K562 (cell line): ENCODE measurements at regions not wholly inside any gene's neighbourhood (a gene's known extent, or its start where the extent isn't known, plus 50 kb on each side); places are given as distances from the start of the nearest gene placed in this dataset.

Experiments used
- ATAC-seq: fragments of 200-7000 bp; cut with Tn5 transposase; 3 replicates; pipeline ENCODE4 v1.9.1; 2020; ENCODE audit warnings: moderate library complexity
- BruUV-seq: library from RNA; stranded (reverse); fragments of 400-500 nt; replicated peaks from 2 replicates; lab custom pipeline; 2021; lab: Mats Ljungman, UMichigan
- CTCF ChIA-PET: fragments of 300-600 bp; formaldehyde crosslinking; extraction: SDS; loops from one replicate; lab custom pipeline; 2021; ENCODE audit warnings: low intra/inter-chr PET ratio; lab: Yijun Ruan, JAX
- POLR2A ChIA-PET: fragments of 300-600, 350-650 bp; sonication (Branson Sonifier 250); formaldehyde crosslinking; extraction: SDS; loops from one replicate; lab custom pipeline; 2021; ENCODE audit warnings: antibody characterized with exemption, inconsistent platforms; lab: Yijun Ruan, JAX
- DNase-seq, 4 experiments: peaks; one replicate each; pipeline versions ENCODE4 v3.0.0 to v3.0.0-alpha.2; 2011 to 2018; ENCODE audit warnings: low spot score in 3 of 4, mixed read lengths in 3 of 4; ENCODE audit errors: extremely low read depth in 1 of 4
- FAIRE-seq: peaks from 2 replicates; lab custom pipeline; 2011; peaks lifted over from hg19 to GRCh38; lab: Jason Lieb, UNC
- H2AFZ ChIP-seq: 2 replicates; pipeline ENCODE4 v1.6.0; 2011; ENCODE audit warnings: low read depth, low read length, control low read depth, inconsistent platforms
- H3K27ac ChIP-seq: fragments of 200-600 bp; 3 replicates; pipeline ENCODE4 v1.8.0; 2011; ENCODE audit warnings: low read depth, mild to moderate bottlenecking, control low read depth, inconsistent platforms, low read length, moderate library complexity, mixed read lengths; ENCODE audit errors: extremely low read depth
- H3K27me3 ChIP-seq, 2 experiments: fragments of 300-600 bp in 1 of 2; 2 replicates in 1 of 2; 3 replicates in 1 of 2; pipeline versions ENCODE4 v1.6.0 to v1.8.0; 2011; ENCODE audit warnings: inconsistent platforms in 2 of 2, low read length in 2 of 2, mild to moderate bottlenecking in 1 of 2, mixed read lengths in 1 of 2, moderate library complexity in 1 of 2; ENCODE audit not compliant: control insufficient read depth in 2 of 2, insufficient read depth in 2 of 2
- H3K36me3 ChIP-seq: fragments of 300-600 bp; 3 replicates; pipeline ENCODE4 v1.8.0; 2011; ENCODE audit warnings: mild to moderate bottlenecking, low read length, inconsistent platforms; ENCODE audit not compliant: control insufficient read depth, insufficient read depth
- H3K4me1 ChIP-seq, 2 experiments: fragments of 200-600 bp in 1 of 2; replicated peaks in 1 of 2; 2 replicates in 1 of 2; 3 replicates in 1 of 2; pipeline versions ENCODE4 v1.5.1 to v1.8.0; 2011; ENCODE audit warnings: inconsistent platforms in 2 of 2, low read length in 2 of 2, mild to moderate bottlenecking in 1 of 2, mixed read lengths in 1 of 2, moderate library complexity in 1 of 2; ENCODE audit not compliant: control insufficient read depth in 2 of 2, insufficient read depth in 2 of 2
- H3K4me2 ChIP-seq: 2 replicates; pipeline ENCODE4 v1.6.1; 2011; ENCODE audit warnings: low read length, control low read depth, inconsistent platforms, mixed read lengths; ENCODE audit not compliant: insufficient read depth
- H3K4me3 ChIP-seq: fragments of 200-600 bp; sonication (generic), shearing (Covaris generic); 2 replicates; pipeline ENCODE4 v1.5.1; 2016; ENCODE audit warnings: control low read depth, inconsistent platforms
- H3K79me2 ChIP-seq: fragments of 200-600 bp; 3 replicates; pipeline ENCODE4 v1.8.0; 2011; ENCODE audit warnings: low read length, inconsistent platforms; ENCODE audit not compliant: control insufficient read depth, insufficient read depth
- H3K9ac ChIP-seq, 2 experiments: 2 replicates each; pipeline versions ENCODE4 v1.6.0 to v1.6.1; 2011; ENCODE audit warnings: low read depth in 2 of 2, low read length in 2 of 2, control low read depth in 1 of 2, inconsistent platforms in 1 of 2, mild to moderate bottlenecking in 1 of 2, mixed read lengths in 1 of 2; ENCODE audit not compliant: insufficient read depth in 1 of 2
- H3K9me1 ChIP-seq: one replicate; pipeline ENCODE4 v1.6.0; 2011; ENCODE audit warnings: inconsistent platforms, mild to moderate bottlenecking, low read length, moderate library complexity; ENCODE audit not compliant: control insufficient read depth, insufficient read depth
- H3K9me3 ChIP-seq: replicated peaks from 2 replicates; pipeline ENCODE4 v1.5.1; 2011; ENCODE audit warnings: low read depth, low read length, inconsistent platforms; ENCODE audit not compliant: control insufficient read depth, insufficient read depth
- H4K20me1 ChIP-seq: replicated peaks from 2 replicates; pipeline ENCODE4 v1.6.1; 2011; ENCODE audit warnings: low read length, inconsistent platforms, mixed read lengths; ENCODE audit not compliant: control insufficient read depth, insufficient read depth
- CBFA2T2 ChIP-seq: fragments of 450-650 bp; conservative IDR thresholded peaks from 2 replicates; pipeline ENCODE4 v1.6.1; 2017; ENCODE audit warnings: mild to moderate bottlenecking
- JUN ChIP-seq, 2 experiments: sonication (generic) in 1 of 2; formaldehyde crosslinking in 1 of 2; IDR thresholded peaks; 2 replicates each; pipeline versions ENCODE4 v1.6.1 to v1.8.0; 2012 to 2022; ENCODE audit warnings: borderline replicate concordance in 2 of 2, mild to moderate bottlenecking in 2 of 2, improper control_type of control experiment in 1 of 2, low read depth in 1 of 2, low read length in 1 of 2, missing genetic modification reagents in 1 of 2
- KDM1A ChIP-seq, 2 experiments: fragments of 450-650 bp; IDR thresholded peaks; 2 replicates each; pipeline ENCODE4 v1.6.1; 2016; ENCODE audit warnings: mild to moderate bottlenecking in 2 of 2
- SNIP1 ChIP-seq: fragments of 450-650 bp; IDR thresholded peaks from 2 replicates; pipeline ENCODE4 v1.7.1; 2017; ENCODE audit warnings: low read depth, mild to moderate bottlenecking
- ZBTB8A ChIP-seq: fragments of 450-650 bp; IDR thresholded peaks from 2 replicates; pipeline ENCODE4 v1.6.1; 2018; ENCODE audit warnings: mild to moderate bottlenecking, moderate library complexity; ENCODE audit not compliant: partially characterized antibody
- ZKSCAN8 ChIP-seq: fragments of 200-800 bp; sonication (Bioruptor generic); IDR thresholded peaks from 2 replicates; pipeline ENCODE4 v1.6.1; 2016; ENCODE audit warnings: missing genetic modification characterization, missing compliant biosample characterization
- ZNF217 ChIP-seq: sonication (generic); formaldehyde crosslinking; IDR thresholded peaks from 2 replicates; pipeline ENCODE4 v1.8.0; 2022; ENCODE audit warnings: mild to moderate bottlenecking, missing genetic modification reagents
- WGBS: fragments of 100-300 bp; shearing (Covaris generic); methylation state at CpG from one replicate; pipeline ENCODE4 v1.1.6; 2016; ENCODE audit warnings: low coverage, mixed read lengths; ENCODE audit not compliant: insufficient coverage; ENCODE audit errors: missing lambda C conversion rate; 5-methylcytosine and 5-hydroxymethylcytosine counted together
- in situ Hi-C: fragments of 300-500 bp; cut with MboI; formaldehyde crosslinking; loops from 4 replicates; pipeline ENCODE4 v1.15.0; 2018; ENCODE audit warnings: inconsistent platforms, mixed read lengths
- intact Hi-C: fragments of 100-400 bp; cut with micrococcal nuclease; formaldehyde crosslinking; loops from 2 replicates; pipeline ENCODE4 v1.14.2; 2022

DNA sequence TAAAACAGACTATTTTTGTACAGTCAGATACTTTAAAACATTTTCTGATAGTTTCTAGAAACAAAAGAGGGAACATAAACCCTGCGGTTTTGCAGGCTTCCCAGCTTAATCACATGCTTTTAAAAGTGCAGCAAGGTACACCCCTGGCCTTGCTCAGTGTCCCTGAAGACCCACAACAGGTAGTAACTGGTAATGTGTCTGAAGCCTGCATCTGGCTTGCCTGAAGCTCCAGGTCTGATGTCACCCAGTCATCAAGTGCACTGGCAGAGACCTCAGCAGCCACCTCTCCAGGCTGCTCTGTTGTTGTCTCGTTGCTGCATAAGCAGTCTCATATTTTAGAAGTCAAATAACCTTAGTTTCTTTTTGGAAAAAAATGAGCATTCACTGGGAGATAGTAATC lies 376.1 kb upstream of the MTPN start:
- Histone ChIP-seq H2AFZ (no peak overlapping the region; the same call in 1 of the 2 replicates), H3K4me1 (no peaks in the 10 kb centered on the region), H3K9me1 (no peaks in the 10 kb centered on the region), H3K27ac (no peak overlapping the region), H3K4me3 (no peak overlapping the region), H3K4me2 (no peak overlapping the region), H3K9ac (no peak overlapping the region), H3K79me2 (no peaks in the 10 kb centered on the region), H3K9me3 (no peaks in the 10 kb centered on the region), H3K36me3 (no peaks in the 10 kb centered on the region), H3K27me3 (no peaks in the 10 kb centered on the region), H4K20me1 (no peaks in the 10 kb centered on the region)
- no TSS peak for BruUV-seq
- FAIRE-seq (no peak), ATAC-seq (peak; percentile 51; the same call in 2 of the 3 replicates), DNase-seq (no peak)
- in situ Hi-C loops (no loop called here), intact Hi-C loops (no loop called here)
- TF ChIP-seq ZNF217 (CRISPR knock-in tag) = no peak
- no peak for TF ChIP-seq CBFA2T2
- TF ChIP-seq ZKSCAN8 = no peak
- TF ChIP-seq KDM1A (IDR thresholded peaks at IDR 0.05) = no peak
- no peak for TF ChIP-seq JUN (IDR thresholded peaks at IDR 0.05; ENCODE audit: borderline replicate concordance, low read depth, low read length)
- no peak for TF ChIP-seq JUN (CRISPR knock-in tag; IDR thresholded peaks at IDR 0.05; ENCODE audit: borderline replicate concordance)
- TF ChIP-seq SNIP1 = no peak
- TF ChIP-seq ZBTB8A = no peak
- POLR2A ChIA-PET = no interaction called here
- 8% methylated on average over 2 of the region's 2 CpGs for WGBS
- CTCF ChIA-PET = no interaction called here
